Uterus (tissue), 3 donors: ENCODE measurements at regions not wholly inside any gene's neighbourhood (a gene's known extent, or its start where the extent isn't known, plus 50 kb on each side); places are given as distances from the start of the nearest gene placed in this dataset.

Experiments
- DNase-seq, 2 donors: peaks; one replicate each; pipeline ENCODE4 v3.0.0-alpha.2; 2019 to 2020
- H3K27ac ChIP-seq, 2 donors: fragments of 200-600 bp; sonication (generic); 1 replicate in 1 of 2; 2 replicates in 1 of 2; pipeline ENCODE4 v1.5.1; 2016 to 2018
- H3K27me3 ChIP-seq, 2 donors: fragments of 200-600 bp; sonication (generic); one replicate each; pipeline ENCODE4 v1.5.1; 2018 to 2019; ENCODE audit warnings: control low read depth in 1 of 2
- H3K36me3 ChIP-seq, 2 donors: fragments of 200-600 bp; sonication (generic); one replicate each; pipeline ENCODE4 v1.5.1; 2019; ENCODE audit warnings: control low read depth in 1 of 2
- H3K4me1 ChIP-seq, 2 donors: fragments of 200-600 bp; sonication (generic); one replicate each; pipeline ENCODE4 v1.5.1; 2018 to 2019; ENCODE audit warnings: control low read depth in 1 of 2
- H3K4me3 ChIP-seq, 2 donors: fragments of 200-600 bp; sonication (generic); 1 replicate in 1 of 2; 2 replicates in 1 of 2; pipeline ENCODE4 v1.5.1; 2018 to 2019; ENCODE audit warnings: mild to moderate bottlenecking in 1 of 2
- H3K9me3 ChIP-seq, 2 donors: fragments of 200-600 bp; sonication (generic); one replicate each; pipeline ENCODE4 v1.5.1; 2019; ENCODE audit warnings: control low read depth in 1 of 2
- CTCF ChIP-seq, 4 experiments: fragments of 200-600 bp in 2 of 4; fragments of 450-650 bp in 2 of 4; sonication (generic) in 2 of 4; IDR thresholded peaks; one replicate each; pipeline ENCODE4 v1.5.1; 2016 to 2019; ENCODE audit warnings: antibody characterized with exemption in 4 of 4, mild to moderate bottlenecking in 2 of 4, moderate library complexity in 1 of 4
- POLR2A ChIP-seq, 2 donors: fragments of 450-650 bp; IDR thresholded peaks; one replicate each; pipeline ENCODE4 v1.6.1; 2016; ENCODE audit warnings: antibody characterized with exemption in 2 of 2, mild to moderate bottlenecking in 1 of 2, moderate library complexity in 1 of 2
- intact Hi-C: fragments of 100-400 bp; cut with DNase I; formaldehyde crosslinking; loops from one replicate; pipeline ENCODE4 v1.15.1; 2023; ENCODE audit warnings: low total_unique reads
- donor health status: DM: yes; HTN: yes; CAD: no.

- Histone ChIP-seq H3K27ac (no peak overlapping the region), H3K27me3 (no peaks in the 10 kb centered on the region), H3K4me1 (no peaks in the 10 kb centered on the region), H3K9me3 (no peaks in the 10 kb centered on the region), H3K4me3 (no peak overlapping the region), H3K36me3 (no peaks in the 10 kb centered on the region)
- intact Hi-C loops, result no loop called here
- no peak for DNase-seq
- TF ChIP-seq POLR2A (IDR thresholded peaks at IDR 0.05) (no peak), CTCF (IDR thresholded peaks at IDR 0.05) (no peak)
These were observed 249.2 kb upstream of the AMIGO2 start for GRCh38 chr12:47328831-47329545.

- no peak for TF ChIP-seq CTCF (IDR thresholded peaks at IDR 0.05)
- no peak for TF ChIP-seq POLR2A (IDR thresholded peaks at IDR 0.05)
- no peak for DNase-seq
- Histone ChIP-seq H3K9me3 (no peaks in the 10 kb centered on the region), H3K36me3 (no peaks in the 10 kb centered on the region), H3K27ac (no peak overlapping the region), H3K4me1 (no peaks in the 10 kb centered on the region), H3K4me3 (no peak overlapping the region), H3K27me3 (no peaks in the 10 kb centered on the region)
- intact Hi-C loops, result no loop called here
These were observed 246.4 kb upstream of the AMIGO2 start for GRCh38 chr12:47326190-47326589.

DNA sequence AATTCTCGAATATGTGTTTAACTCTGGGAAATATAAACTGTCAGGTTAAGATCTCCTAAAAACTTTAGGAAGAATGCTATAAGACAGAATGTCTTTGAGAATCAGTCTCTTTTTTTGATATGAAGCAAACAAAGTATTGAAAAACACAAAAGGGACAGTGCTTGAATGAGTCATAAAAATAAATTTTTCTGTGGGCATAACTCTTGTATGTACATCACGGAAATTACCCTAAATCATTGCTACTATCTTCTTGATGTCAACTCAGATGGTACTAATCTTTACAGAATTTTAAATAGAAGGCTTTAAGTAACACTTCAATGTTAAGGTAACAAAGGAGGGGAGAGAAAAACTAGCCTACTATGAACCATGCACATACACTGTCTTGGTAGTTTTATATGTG, 244.0 kb upstream of the AMIGO2 start:
- Histone ChIP-seq H3K9me3 (no peaks in the 10 kb centered on the region), H3K36me3 (no peaks in the 10 kb centered on the region), H3K4me3 (no peak overlapping the region), H3K27ac (no peak overlapping the region), H3K27me3 (no peaks in the 10 kb centered on the region), H3K4me1 (no peaks in the 10 kb centered on the region)
- intact Hi-C loops, result no loop called here
- TF ChIP-seq CTCF (IDR thresholded peaks at IDR 0.05) (no peak), POLR2A (IDR thresholded peaks at IDR 0.05) (no peak)
- DNase-seq, result no peak

DNA sequence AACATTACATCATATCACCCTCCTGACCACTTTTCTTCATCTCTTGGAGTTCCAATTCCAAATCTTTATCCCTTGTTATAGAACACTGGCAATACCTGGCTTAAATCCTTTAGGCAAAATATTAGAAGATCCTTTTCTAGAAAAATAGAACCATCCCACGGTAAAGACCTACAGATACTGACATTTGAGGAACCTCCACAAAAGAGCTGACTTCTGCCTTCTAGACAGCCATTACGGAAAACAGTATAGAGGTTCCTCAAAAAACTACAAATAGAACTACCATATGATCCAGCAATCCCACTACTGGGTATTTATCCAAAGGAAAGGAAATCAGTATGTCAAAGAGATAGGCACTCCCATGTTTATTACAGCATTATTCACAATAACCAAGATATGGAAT, 241.7 kb upstream of the AMIGO2 start:
- Histone ChIP-seq H3K4me3 (no peak overlapping the region), H3K27ac (no peak overlapping the region), H3K4me1 (no peaks in the 10 kb centered on the region), H3K9me3 (no peaks in the 10 kb centered on the region), H3K27me3 (no peaks in the 10 kb centered on the region), H3K36me3 (no peaks in the 10 kb centered on the region)
- intact Hi-C loops, result no loop called here
- no peak for TF ChIP-seq CTCF (IDR thresholded peaks at IDR 0.05)
- no peak for TF ChIP-seq POLR2A (IDR thresholded peaks at IDR 0.05)
- DNase-seq, result no peak

DNA sequence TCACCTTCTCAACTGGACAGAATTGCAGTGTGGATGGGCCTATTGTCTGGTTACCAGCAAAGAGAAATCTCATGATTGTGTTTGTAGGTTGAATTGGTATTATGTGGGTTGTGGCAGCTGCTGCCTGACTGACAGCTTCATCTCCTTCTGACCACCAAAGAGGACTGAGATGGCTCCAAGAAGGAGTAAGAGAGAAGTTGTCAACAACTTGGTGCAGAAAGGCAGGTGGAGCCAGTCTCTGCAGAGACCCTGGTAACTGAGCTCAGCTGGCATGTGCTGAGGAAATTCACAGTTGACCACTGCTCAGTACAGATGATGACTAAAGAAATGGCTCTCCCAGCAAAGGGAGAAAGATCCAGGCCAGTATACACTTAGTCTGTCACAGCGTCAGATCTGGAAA, 240.0 kb upstream of the AMIGO2 start:
- Histone ChIP-seq H3K36me3 (no peaks in the 10 kb centered on the region), H3K4me3 (no peak overlapping the region), H3K4me1 (no peaks in the 10 kb centered on the region), H3K9me3 (no peaks in the 10 kb centered on the region), H3K27ac (no peak overlapping the region), H3K27me3 (no peaks in the 10 kb centered on the region)
- intact Hi-C loops, result no loop called here
- TF ChIP-seq CTCF (IDR thresholded peaks at IDR 0.05) (no peak), POLR2A (IDR thresholded peaks at IDR 0.05) (no peak)
- no peak for DNase-seq
